GM12872 (cell line): ENCODE measurements at regions not wholly inside any gene's neighbourhood (a gene's known extent, or its start where the extent isn't known, plus 50 kb on each side); places are given as distances from the start of the nearest gene placed in this dataset.

Source experiments
- CTCF ChIP-seq: IDR thresholded peaks from 3 replicates; pipeline ENCODE4 v1.5.1; 2011; ENCODE audit warnings: low read depth, mild to moderate bottlenecking, low read length, moderate library complexity; ENCODE audit not compliant: insufficient read depth

GRCh38 chr1:232346844-232347243 is 283.1 kb downstream of the SIPA1L2 start:
- TF ChIP-seq CTCF: no peak

GRCh38 chr1:232344791-232345399 is 285.0 kb downstream of the SIPA1L2 start:
- no peak for TF ChIP-seq CTCF

GRCh38 chr1:232340446-232340845 is 289.5 kb downstream of the SIPA1L2 start:
- no peak for TF ChIP-seq CTCF

DNA sequence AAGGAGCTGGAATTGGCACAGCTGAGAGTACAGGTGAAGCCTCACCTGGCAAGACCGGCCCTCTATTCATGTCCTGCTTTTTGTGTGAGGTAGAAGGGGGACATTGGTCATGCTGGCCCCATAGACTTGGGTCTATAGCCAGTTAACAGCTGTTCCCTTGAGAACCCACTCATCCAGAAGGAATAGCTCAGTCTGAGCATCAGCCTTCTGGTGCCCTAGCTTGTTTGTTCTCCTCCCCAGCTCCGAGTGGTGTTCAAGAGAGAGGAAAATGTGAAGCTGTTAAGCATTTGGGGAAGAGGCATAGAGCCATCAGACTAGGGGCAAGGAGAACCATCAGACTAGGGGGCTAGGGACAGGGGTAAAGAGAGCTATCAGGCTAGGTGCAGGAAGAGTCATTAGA is 290.9 kb downstream of the SIPA1L2 start:
- TF ChIP-seq CTCF: no peak

DNA sequence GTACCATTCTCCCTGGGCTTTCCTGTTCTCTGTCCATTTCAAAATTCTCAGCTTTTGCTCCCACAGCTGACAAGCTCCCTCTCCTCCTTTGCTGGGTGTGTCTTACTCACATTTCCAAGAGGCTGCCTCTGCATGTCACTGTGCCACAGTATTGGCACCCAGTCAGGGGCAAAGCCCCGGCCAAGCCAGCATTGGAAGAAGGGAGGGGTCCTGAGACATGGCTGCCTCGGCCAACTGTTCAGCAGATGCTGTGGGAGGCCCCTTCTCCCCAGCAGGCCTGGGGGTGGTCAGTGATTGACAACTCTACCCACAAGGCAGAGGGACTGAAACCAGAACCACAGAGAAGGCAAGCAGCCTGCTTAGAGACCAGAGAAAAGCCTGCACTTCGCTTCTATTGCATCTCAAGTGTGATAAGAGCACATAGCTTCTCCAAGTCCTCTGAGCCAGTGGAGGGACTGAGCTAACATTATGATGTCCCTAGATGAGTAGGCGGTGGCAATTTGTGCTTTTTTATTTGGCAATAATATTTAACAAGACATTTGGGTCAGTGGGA is 294.1 kb downstream of the SIPA1L2 start:
- no peak for TF ChIP-seq CTCF

- no peak for TF ChIP-seq CTCF
Observed at GRCh38 chr1:232335261-232335660, 294.7 kb downstream of the SIPA1L2 start.

DNA sequence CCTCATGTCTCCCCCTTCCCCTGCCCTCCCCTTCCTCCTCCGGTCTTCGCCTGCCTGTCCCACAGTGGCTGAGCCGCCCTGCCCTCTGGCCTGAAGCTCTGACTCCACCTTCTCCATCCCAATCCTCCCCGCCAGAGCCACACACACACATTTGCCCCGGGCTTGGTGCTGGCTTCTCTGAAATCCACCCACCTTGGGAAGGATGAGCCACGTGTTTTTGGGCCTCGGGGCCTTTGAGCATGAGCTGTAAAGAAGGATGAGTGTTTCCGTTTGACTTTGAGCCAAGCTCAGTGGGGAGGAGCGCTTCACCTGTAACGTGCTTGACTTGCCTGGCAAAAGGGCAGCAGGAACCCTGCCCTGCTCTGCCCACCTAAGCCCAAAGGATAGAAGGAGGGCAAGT is 295.1 kb downstream of the SIPA1L2 start:
- no peak for TF ChIP-seq CTCF

GRCh38 chr1:232334246-232334645 is 295.7 kb downstream of the SIPA1L2 start:
- TF ChIP-seq CTCF: no peak
